Keratinocyte (primary cell): ENCODE measurements at regions not wholly inside any gene's neighbourhood (a gene's known extent, or its start where the extent isn't known, plus 50 kb on each side); places are given as distances from the start of the nearest gene placed in this dataset.

Experiments
- CTCF ChIP-seq, 3 experiments: IDR thresholded peaks in 1 of 3; conservative IDR thresholded peaks in 1 of 3; optimal IDR thresholded peaks in 1 of 3; 2 replicates in 2 of 3; 3 replicates in 1 of 3; pipeline versions ENCODE3 to v1.5.1; 2011; ENCODE audit warnings: low read length in 3 of 3, mild to moderate bottlenecking in 3 of 3, moderate library complexity in 2 of 3, control low read depth in 1 of 3, inconsistent platforms in 1 of 3; ENCODE audit not compliant: insufficient read depth in 2 of 3; ENCODE audit errors: extremely low read depth in 1 of 3
- EZH2 ChIP-seq: IDR thresholded peaks from one replicate; pipeline ENCODE4 v1.6.1; 2012; ENCODE audit warnings: inconsistent platforms, mild to moderate bottlenecking, low read length, moderate library complexity

DNA sequence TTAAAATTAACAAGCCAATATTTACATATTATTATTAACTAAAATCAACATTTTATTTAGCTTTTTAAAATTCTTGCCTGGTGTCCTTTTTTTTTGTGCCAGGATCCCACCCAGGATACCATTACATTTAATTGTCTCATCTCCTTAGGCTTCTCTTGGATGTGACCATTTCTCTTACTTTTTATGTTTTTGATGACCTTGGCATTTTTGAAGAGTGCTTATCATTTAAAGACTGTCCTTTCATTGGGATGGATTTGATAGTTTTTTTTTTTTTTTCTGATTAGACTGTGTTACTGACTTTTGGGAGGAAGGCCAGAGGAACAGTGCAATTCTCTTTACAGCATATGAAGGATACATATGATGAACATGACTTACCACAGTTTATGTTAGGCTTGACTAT lies 181.4 kb upstream of the SMIM30 start:
- TF ChIP-seq CTCF (optimal IDR thresholded peaks at IDR 0.05 in 1 of 3, IDR thresholded peaks at IDR 0.05 in 1 of 3, conservative IDR thresholded peaks at IDR 0.05 in 1 of 3; ENCODE audit: extremely low read depth in 1 of 3, insufficient read depth in 2 of 3, low read length in 3 of 3), result no peak
- TF ChIP-seq EZH2, result no peak
